Neural progenitor cell (in vitro differentiated cells): ENCODE measurements at regions not wholly inside any gene's neighbourhood (a gene's known extent, or its start where the extent isn't known, plus 50 kb on each side); places are given as distances from the start of the nearest gene placed in this dataset.

Experiments used
- DNase-seq: peaks from one replicate; pipeline ENCODE4 v3.0.0-alpha.2; 2016; ENCODE audit warnings: low spot score
- H2AFZ ChIP-seq: fragments of 200-600 bp; sonication (generic); replicated peaks from 2 replicates; pipeline ENCODE4 v1.6.1; 2016; ENCODE audit warnings: antibody characterized with exemption
- H3F3A ChIP-seq: fragments of 200-600 bp; sonication (generic); 2 replicates; pipeline ENCODE4 v1.6.1; 2016; ENCODE audit warnings: antibody characterized with exemption, low read depth
- H3K27ac ChIP-seq: fragments of 200-600 bp; sonication (generic); 2 replicates; pipeline ENCODE4 v1.5.1; 2016; ENCODE audit warnings: mild to moderate bottlenecking
- H3K27me3 ChIP-seq: fragments of 200-600 bp; sonication (generic); 2 replicates; pipeline ENCODE4 v1.6.1; 2016; ENCODE audit warnings: mild to moderate bottlenecking, moderate library complexity
- H3K36me3 ChIP-seq: fragments of 200-600 bp; sonication (generic); 2 replicates; pipeline ENCODE4 v1.5.1; 2016
- H3K4me1 ChIP-seq: fragments of 200-600 bp; sonication (generic); 2 replicates; pipeline ENCODE4 v1.6.1; 2016; ENCODE audit warnings: mixed run types
- H3K4me2 ChIP-seq: fragments of 200-600 bp; sonication (generic); 2 replicates; pipeline ENCODE4 v1.6.1; 2016
- H3K4me3 ChIP-seq: fragments of 200-600 bp; sonication (generic); 2 replicates; pipeline ENCODE4 v1.5.1; 2016
- H3K79me2 ChIP-seq: fragments of 200-600 bp; sonication (generic); 2 replicates; pipeline ENCODE4 v1.6.1; 2016; ENCODE audit warnings: low read depth
- H3K9ac ChIP-seq: fragments of 200-600 bp; sonication (generic); 2 replicates; pipeline ENCODE4 v1.6.1; 2016
- H3K9me3 ChIP-seq: fragments of 200-600 bp; sonication (generic); 2 replicates; pipeline ENCODE4 v1.5.1; 2016; ENCODE audit warnings: low read depth
- H4K20me1 ChIP-seq: fragments of 200-600 bp; sonication (generic); 2 replicates; pipeline ENCODE4 v1.6.1; 2016; ENCODE audit warnings: low read depth
- H3K27ac Mint-ChIP-seq: 3 replicates; pipeline ENCODE4 v1.8.0; 2021; ENCODE audit warnings: mixed read lengths
- H3K27me3 Mint-ChIP-seq: 2 replicates; pipeline ENCODE4 v1.8.0; 2022; ENCODE audit warnings: low read depth, mild to moderate bottlenecking, inconsistent platforms, moderate library complexity, mixed read lengths; ENCODE audit not compliant: insufficient read depth
- H3K36me3 Mint-ChIP-seq: 3 replicates; pipeline ENCODE4 v1.8.0; 2021; ENCODE audit warnings: mixed read lengths
- H3K4me1 Mint-ChIP-seq: 3 replicates; pipeline ENCODE4 v1.8.0; 2021; ENCODE audit warnings: mixed read lengths
- H3K4me3 Mint-ChIP-seq: 3 replicates; pipeline ENCODE4 v1.8.0; 2021; ENCODE audit warnings: mild to moderate bottlenecking, moderate library complexity, mixed read lengths
- H3K9me3 Mint-ChIP-seq: 3 replicates; pipeline ENCODE4 v1.8.0; 2020; ENCODE audit warnings: mixed read lengths
- CTCF ChIP-seq: fragments of 200-600 bp; sonication (generic); IDR thresholded peaks from 2 replicates; pipeline ENCODE4 v1.5.1; 2017; ENCODE audit warnings: antibody characterized with exemption, mild to moderate bottlenecking
- EZH2 ChIP-seq: fragments of 200-600 bp; sonication (generic); IDR thresholded peaks from 2 replicates; pipeline ENCODE4 v1.6.1; 2017; ENCODE audit warnings: antibody characterized with exemption, mild to moderate bottlenecking, moderate library complexity
- EZH2phosphoT487 ChIP-seq: fragments of 200-600 bp; sonication (generic); IDR thresholded peaks from 2 replicates; pipeline ENCODE4 v1.6.1; 2017; ENCODE audit warnings: antibody characterized with exemption

GRCh38 chr4:125365731-125366130 is 51.0 kb downstream of the FAT4 start:
- no peak overlapping the region for H3K27ac ChIP-seq
- peaks cover 8% of the 10 kb centered on the region for H3K79me2 ChIP-seq
- no peak overlapping the region for H3K4me3 ChIP-seq
- peaks cover 8% of the 10 kb centered on the region for H3K36me3 Mint-ChIP-seq
- H3F3A ChIP-seq = peaks cover 9% of the 10 kb centered on the region
- no peaks in the 10 kb centered on the region for H3K27me3 Mint-ChIP-seq
- H3K4me1 ChIP-seq = peaks cover 4% of the 10 kb centered on the region
- no peaks in the 10 kb centered on the region for H3K4me1 Mint-ChIP-seq
- no peak overlapping the region for H3K27ac Mint-ChIP-seq
- no peak overlapping the region for H2AFZ ChIP-seq
- H3K9me3 ChIP-seq = no peaks in the 10 kb centered on the region
- no peak overlapping the region for H3K9ac ChIP-seq
- H3K9me3 Mint-ChIP-seq = no peaks in the 10 kb centered on the region
- no peak overlapping the region for H3K4me3 Mint-ChIP-seq
- no peaks in the 10 kb centered on the region for H3K27me3 ChIP-seq
- TF ChIP-seq CTCF = no peak
- H3K36me3 ChIP-seq = no peaks in the 10 kb centered on the region
- H3K4me2 ChIP-seq = no peak overlapping the region
- DNase-seq = no peak
- H4K20me1 ChIP-seq = no peaks in the 10 kb centered on the region

GRCh38 chr4:125368146-125368545 is 53.4 kb downstream of the FAT4 start:
- no peaks in the 10 kb centered on the region for H3K9me3 Mint-ChIP-seq
- Histone ChIP-seq H2AFZ (no peak overlapping the region), H3K4me2 (no peak overlapping the region), H3K9ac (no peak overlapping the region), H3K36me3 (no peaks in the 10 kb centered on the region), H3F3A (no peaks in the 10 kb centered on the region), H3K79me2 (peaks cover 8% of the 10 kb centered on the region), H3K27ac (no peak overlapping the region), H3K9me3 (no peaks in the 10 kb centered on the region), H3K4me1 (no peaks in the 10 kb centered on the region), H3K27me3 (no peaks in the 10 kb centered on the region), H4K20me1 (no peaks in the 10 kb centered on the region), H3K4me3 (no peak overlapping the region)
- H3K27ac Mint-ChIP-seq = no peak overlapping the region
- H3K27me3 Mint-ChIP-seq = no peaks in the 10 kb centered on the region
- TF ChIP-seq EZH2 (no peak), EZH2phosphoT487 (no peak), CTCF (no peak)
- no peak overlapping the region for H3K4me3 Mint-ChIP-seq
- no peaks in the 10 kb centered on the region for H3K4me1 Mint-ChIP-seq
- no peak for DNase-seq
- peaks cover 10% of the 10 kb centered on the region for H3K36me3 Mint-ChIP-seq

- no peak for DNase-seq
- Mint-ChIP-seq H3K36me3 (peaks cover 10% of the 10 kb centered on the region), H3K27me3 (no peaks in the 10 kb centered on the region), H3K4me1 (no peaks in the 10 kb centered on the region), H3K4me3 (no peak overlapping the region), H3K27ac (no peak overlapping the region), H3K9me3 (no peaks in the 10 kb centered on the region)
- TF ChIP-seq CTCF (no peak), EZH2 (no peak), EZH2phosphoT487 (no peak)
- Histone ChIP-seq H2AFZ (no peak overlapping the region), H3K9ac (no peak overlapping the region), H3K27me3 (no peaks in the 10 kb centered on the region), H3K4me3 (no peak overlapping the region), H3F3A (no peaks in the 10 kb centered on the region), H4K20me1 (no peaks in the 10 kb centered on the region), H3K4me1 (no peaks in the 10 kb centered on the region), H3K27ac (no peak overlapping the region), H3K9me3 (no peaks in the 10 kb centered on the region), H3K36me3 (no peaks in the 10 kb centered on the region), H3K4me2 (no peak overlapping the region), H3K79me2 (peaks cover 8% of the 10 kb centered on the region)
These were observed 53.9 kb downstream of the FAT4 start for GRCh38 chr4:125368671-125369081.

- H3K36me3 Mint-ChIP-seq = peaks cover 10% of the 10 kb centered on the region
- Histone ChIP-seq H3K9ac (no peak overlapping the region), H3K9me3 (no peaks in the 10 kb centered on the region), H3K36me3 (no peaks in the 10 kb centered on the region), H4K20me1 (no peaks in the 10 kb centered on the region), H3F3A (no peaks in the 10 kb centered on the region), H3K79me2 (peaks cover 8% of the 10 kb centered on the region), H3K4me1 (no peaks in the 10 kb centered on the region), H3K4me2 (no peak overlapping the region), H3K27me3 (no peaks in the 10 kb centered on the region), H3K4me3 (no peak overlapping the region), H3K27ac (no peak overlapping the region), H2AFZ (no peak overlapping the region)
- no peak overlapping the region for H3K27ac Mint-ChIP-seq
- H3K4me3 Mint-ChIP-seq = no peak overlapping the region
- TF ChIP-seq EZH2phosphoT487 (no peak), EZH2 (no peak), CTCF (no peak)
- H3K9me3 Mint-ChIP-seq = no peaks in the 10 kb centered on the region
- no peak for DNase-seq
- H3K27me3 Mint-ChIP-seq = no peaks in the 10 kb centered on the region
- no peaks in the 10 kb centered on the region for H3K4me1 Mint-ChIP-seq
These were observed 54.3 kb downstream of the FAT4 start for GRCh38 chr4:125369098-125369497.
